ENCODE measurements at regions not wholly inside any gene's neighbourhood (a gene's known extent, or its start where the extent isn't known, plus 50 kb on each side); places are given as distances from the start of the nearest gene placed in this dataset.

- Histone ChIP-seq H3K27ac (ENCODE audit: low read depth, low read length, poor library complexity, severe bottlenecking) (no peak overlapping the region), H3K9me3 (ENCODE audit: low read depth, low read length, poor library complexity, severe bottlenecking) (no peaks in the 10 kb centered on the region), H3K27me3 (replicated peaks; ENCODE audit: insufficient read depth, low read depth, low read length, poor library complexity) (no peaks in the 10 kb centered on the region), H3K4me1 (ENCODE audit: insufficient read depth, low read length, poor library complexity, severe bottlenecking) (no peaks in the 10 kb centered on the region), H3K36me3 (ENCODE audit: insufficient read depth, low read length, poor library complexity, severe bottlenecking) (no peaks in the 10 kb centered on the region), H3K4me3 (ENCODE audit: low read depth, low read length, poor library complexity, severe bottlenecking) (no peak overlapping the region)
- POLR2A ChIA-PET (ENCODE audit: low non-redundant PET) = no interaction called here
- DNase-seq (ENCODE audit: low spot score) = no peak
- no TSS peak for BruUV-seq (replicated peaks)
- no peak for TF ChIP-seq CTCF (conservative IDR thresholded peaks at IDR 0.05; ENCODE audit: low read depth, low read length)
- TF ChIP-seq EZH2 (IDR thresholded peaks at IDR 0.05; ENCODE audit: borderline replicate concordance, low read depth, low read length, poor library complexity, severe bottlenecking) = no peak
- intact Hi-C loops (cut with micrococcal nuclease; ENCODE audit: unreplicated experiment) = no loop called here
- CTCF ChIA-PET = no interaction called here
Measured at GRCh38 chr10:94206176-94206575, 156.6 kb downstream of the NOC3L start.

GRCh38 chr10:94208315-94208714, 154.4 kb downstream of the NOC3L start:
- intact Hi-C loops (cut with micrococcal nuclease; ENCODE audit: unreplicated experiment) = no loop called here
- ChIA-PET CTCF (no interaction called here), POLR2A (ENCODE audit: low non-redundant PET) (no interaction called here)
- Histone ChIP-seq H3K36me3 (ENCODE audit: insufficient read depth, low read length, poor library complexity, severe bottlenecking) (no peaks in the 10 kb centered on the region), H3K4me3 (ENCODE audit: low read depth, low read length, poor library complexity, severe bottlenecking) (no peak overlapping the region), H3K27me3 (replicated peaks; ENCODE audit: insufficient read depth, low read depth, low read length, poor library complexity) (no peaks in the 10 kb centered on the region), H3K27ac (ENCODE audit: low read depth, low read length, poor library complexity, severe bottlenecking) (no peak overlapping the region), H3K4me1 (ENCODE audit: insufficient read depth, low read length, poor library complexity, severe bottlenecking) (no peaks in the 10 kb centered on the region), H3K9me3 (ENCODE audit: low read depth, low read length, poor library complexity, severe bottlenecking) (no peaks in the 10 kb centered on the region)
- TF ChIP-seq CTCF (conservative IDR thresholded peaks at IDR 0.05; ENCODE audit: low read depth, low read length) = no peak
- no peak for TF ChIP-seq EZH2 (IDR thresholded peaks at IDR 0.05; ENCODE audit: borderline replicate concordance, low read depth, low read length, poor library complexity, severe bottlenecking)
- no TSS peak for BruUV-seq (replicated peaks)
- DNase-seq (ENCODE audit: low spot score) = no peak

GRCh38 chr10:94210440-94211168, 152.1 kb downstream of the NOC3L start:
- no peak for TF ChIP-seq CTCF (conservative IDR thresholded peaks at IDR 0.05; ENCODE audit: low read depth, low read length)
- no peak for TF ChIP-seq EZH2 (IDR thresholded peaks at IDR 0.05; ENCODE audit: borderline replicate concordance, low read depth, low read length, poor library complexity, severe bottlenecking)
- DNase-seq (ENCODE audit: low spot score) = no peak
- no peaks in the 10 kb centered on the region for H3K4me1 ChIP-seq (ENCODE audit: insufficient read depth, low read length, poor library complexity, severe bottlenecking)
- H3K27ac ChIP-seq (ENCODE audit: low read depth, low read length, poor library complexity, severe bottlenecking) = no peak overlapping the region
- H3K4me3 ChIP-seq (ENCODE audit: low read depth, low read length, poor library complexity, severe bottlenecking) = no peak overlapping the region
- no peaks in the 10 kb centered on the region for H3K9me3 ChIP-seq (ENCODE audit: low read depth, low read length, poor library complexity, severe bottlenecking)
- ChIA-PET CTCF (no interaction called here), POLR2A (ENCODE audit: low non-redundant PET) (no interaction called here)
- intact Hi-C loops (cut with micrococcal nuclease; ENCODE audit: unreplicated experiment) = no loop called here
- no peaks in the 10 kb centered on the region for H3K36me3 ChIP-seq (ENCODE audit: insufficient read depth, low read length, poor library complexity, severe bottlenecking)
- no TSS peak for BruUV-seq (replicated peaks)
- H3K27me3 ChIP-seq (replicated peaks; ENCODE audit: insufficient read depth, low read depth, low read length, poor library complexity) = no peaks in the 10 kb centered on the region
